GM20431 (cell line): ENCODE measurements at regions not wholly inside any gene's neighbourhood (a gene's known extent, or its start where the extent isn't known, plus 50 kb on each side); places are given as distances from the start of the nearest gene placed in this dataset.

ENCODE experiments used
- in situ Hi-C: fragments of 300-500 bp; cut with MseI, MboI; formaldehyde crosslinking; loops from one replicate; pipeline ENCODE4 v1.15.0; 2020; ENCODE audit warnings: low sequenced_read_pairs; ENCODE audit not compliant: unreplicated experiment

DNA sequence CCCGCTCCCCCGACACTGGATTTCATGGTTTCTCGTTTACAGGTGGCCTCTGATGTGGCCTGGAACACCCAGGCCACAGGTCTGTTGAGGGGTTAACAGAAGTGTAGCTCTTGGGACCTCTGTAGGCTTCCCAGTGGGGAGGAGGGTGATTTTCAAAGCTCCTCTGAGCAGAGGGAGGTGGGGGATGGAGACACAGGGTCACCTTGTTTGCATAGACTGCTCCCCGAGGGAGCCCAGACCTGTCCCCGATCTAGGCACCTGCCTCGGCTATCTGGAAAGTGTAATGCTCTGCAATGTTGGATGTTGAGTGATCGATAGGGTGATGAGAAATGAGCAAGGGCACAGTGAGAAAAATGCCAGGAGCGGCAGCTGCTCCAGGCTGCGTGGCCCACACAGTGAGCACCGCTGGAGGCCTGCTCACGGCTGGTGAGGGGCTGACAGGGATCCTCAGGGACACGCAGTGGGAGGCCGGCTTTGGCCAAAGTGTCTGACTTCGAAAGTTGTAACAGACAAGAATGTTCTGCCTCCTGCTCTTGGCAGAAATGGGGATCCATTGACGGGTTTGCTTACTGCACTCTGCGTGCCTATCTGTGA is 594.1 kb downstream of the BRD1 start:
- in situ Hi-C loops, result no loop called here

DNA sequence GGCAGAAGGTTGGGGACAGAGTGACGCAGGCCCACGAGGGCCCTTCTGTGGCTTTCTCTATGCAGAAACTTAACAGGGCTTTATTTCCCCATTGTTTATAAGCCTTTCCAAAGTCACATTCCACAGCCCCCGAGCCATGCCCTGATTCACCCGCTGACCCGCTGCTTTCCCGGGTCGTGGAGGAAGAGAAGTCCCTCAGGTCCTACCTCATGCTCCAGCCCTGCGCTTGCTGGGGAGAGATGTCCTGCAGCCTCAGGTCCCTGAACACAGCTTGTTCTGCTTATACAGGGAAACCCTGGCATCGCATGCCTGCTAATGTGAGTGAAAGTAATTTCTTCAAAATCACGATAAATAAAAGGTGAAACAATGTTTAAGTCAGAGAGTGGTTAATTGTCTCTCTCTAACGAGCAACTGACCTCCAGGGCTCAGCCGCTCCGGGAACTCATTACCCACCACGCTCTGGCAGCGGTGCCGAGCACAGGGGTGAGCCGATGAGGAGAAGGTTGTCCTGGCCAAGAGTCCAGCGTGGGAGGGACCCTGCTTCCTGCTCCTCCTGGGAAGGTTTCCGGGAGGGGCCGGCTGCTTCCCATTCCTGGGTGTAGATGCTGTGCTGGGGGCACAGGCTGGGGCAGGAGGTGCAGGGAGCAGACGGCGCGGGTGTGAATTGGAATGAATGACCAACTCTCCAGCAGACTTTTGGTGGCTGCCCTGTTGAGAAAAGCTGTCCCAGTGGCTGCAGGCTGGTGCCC is 595.2 kb downstream of the BRD1 start:
- in situ Hi-C loops, result no loop called here

DNA sequence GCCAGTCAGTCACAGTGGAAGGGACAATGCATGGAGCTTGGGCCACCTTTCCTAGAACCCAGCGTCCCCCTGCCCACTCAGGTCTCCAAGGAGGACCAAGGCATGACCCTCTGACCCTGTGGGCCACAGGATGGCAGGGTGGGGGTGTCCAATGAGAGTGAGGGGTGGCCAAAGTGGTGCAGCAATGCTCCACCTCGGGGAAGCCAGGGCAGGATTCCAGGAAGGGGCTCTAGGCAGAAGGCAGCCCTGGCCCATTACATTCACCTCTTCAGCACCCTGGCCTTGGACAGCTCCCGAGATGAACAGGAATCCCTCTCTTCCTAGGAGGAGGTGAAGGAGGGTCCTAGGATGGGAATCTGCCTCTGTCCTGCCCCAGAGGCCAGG is 597.5 kb downstream of the BRD1 start:
- in situ Hi-C loops, result no loop called here

DNA sequence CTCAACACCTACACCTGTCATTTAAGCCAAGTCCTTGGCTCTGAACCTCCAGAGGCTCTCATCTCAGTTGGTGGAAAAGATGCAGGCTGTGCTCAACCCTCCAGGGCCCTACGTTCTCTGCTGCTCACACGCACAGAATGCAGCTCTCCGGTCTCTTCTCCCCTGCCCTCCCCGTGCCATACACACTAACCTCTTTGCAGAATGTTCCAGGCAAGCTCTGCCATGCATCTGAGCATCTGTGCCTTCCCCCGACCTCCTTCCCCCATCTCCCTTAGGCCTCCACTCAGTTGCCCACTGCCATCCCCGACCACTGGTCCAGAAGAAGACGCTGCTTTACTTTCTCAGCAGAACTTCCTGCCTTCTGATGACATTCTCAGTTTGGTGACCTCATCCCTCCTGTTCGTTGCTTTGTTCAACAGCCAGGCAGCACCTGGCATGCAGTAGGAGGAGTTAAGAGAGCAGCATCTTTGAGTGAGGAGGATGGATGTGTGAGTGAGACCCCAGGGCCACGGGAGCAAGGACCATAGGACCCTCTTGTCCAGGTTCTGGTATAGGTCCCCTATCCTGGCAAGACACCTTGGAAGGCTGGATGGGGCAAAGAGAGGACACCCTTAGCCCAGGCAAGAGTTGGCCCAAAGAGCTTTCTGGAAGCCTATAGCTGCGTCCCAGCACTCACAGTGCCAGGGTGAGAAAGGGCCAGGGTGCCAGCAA is 598.0 kb downstream of the BRD1 start:
- in situ Hi-C loops, result no loop called here

DNA sequence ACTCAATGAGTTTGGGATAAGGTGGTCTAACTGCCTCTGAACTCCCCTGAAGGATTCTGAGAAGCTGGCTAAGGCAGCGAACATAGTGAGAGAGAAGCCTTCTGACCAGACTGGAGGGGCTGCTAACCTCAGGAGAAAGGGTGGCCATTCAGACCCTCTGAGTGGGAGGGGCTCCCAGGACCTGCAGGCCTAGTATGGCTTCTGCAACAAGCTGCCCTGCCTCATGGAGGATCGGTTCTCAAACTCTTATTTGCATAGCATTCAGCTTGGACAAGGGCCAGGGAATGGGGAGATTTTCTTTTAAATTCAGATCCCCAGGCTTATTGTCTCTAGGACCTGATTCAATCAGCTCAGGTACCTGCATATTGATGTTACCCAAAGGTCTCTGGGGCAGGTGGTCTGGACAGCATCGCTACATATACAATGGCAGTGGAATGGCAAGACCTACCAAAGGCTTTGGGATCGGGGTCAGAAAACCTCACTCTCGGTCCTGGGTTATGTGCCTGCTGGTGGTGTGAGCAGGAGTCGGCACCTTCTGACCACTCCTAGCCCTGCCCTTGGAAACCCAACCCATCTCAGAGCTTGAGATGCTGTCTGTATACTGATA is 599.1 kb downstream of the BRD1 start:
- in situ Hi-C loops, result no loop called here

DNA sequence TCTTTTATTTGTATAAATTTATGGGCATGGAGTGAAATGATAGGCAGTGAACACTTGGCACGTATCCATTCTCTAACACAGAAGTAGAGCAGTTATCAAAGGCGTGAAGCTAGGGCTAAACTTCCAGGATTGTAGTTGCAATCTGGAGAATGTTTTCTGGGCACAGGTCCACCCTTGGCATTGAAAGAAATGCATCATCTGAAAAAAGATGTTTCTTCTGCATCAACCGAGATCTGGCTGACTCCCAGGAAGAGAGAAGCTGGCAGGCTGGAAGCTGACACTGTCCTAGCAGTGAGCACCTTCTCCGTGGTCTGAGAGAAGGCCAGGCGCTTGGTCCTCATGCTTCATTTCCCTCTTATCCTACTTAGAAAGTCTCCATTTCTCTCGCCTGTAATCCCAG is 600.0 kb downstream of the BRD1 start:
- in situ Hi-C loops, result no loop called here

DNA sequence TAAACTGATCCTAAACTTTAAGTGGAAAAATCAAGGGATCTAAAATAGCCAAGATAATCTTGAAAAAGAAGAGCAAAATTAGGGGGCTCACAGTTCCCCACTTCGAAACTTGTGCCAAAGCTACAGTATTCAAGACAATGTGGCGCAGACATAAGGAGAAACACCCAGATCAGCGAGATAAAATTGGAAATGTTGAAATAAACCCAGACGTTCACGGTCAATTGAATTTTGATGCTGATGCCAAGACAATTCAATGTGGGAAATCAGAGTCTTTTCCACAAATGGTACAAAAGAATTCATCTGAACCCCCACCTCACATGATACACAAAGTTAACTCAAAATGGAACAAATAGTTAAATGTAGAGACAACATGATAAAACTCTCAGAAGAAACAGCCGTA is 601.6 kb downstream of the BRD1 start:
- in situ Hi-C loops, result no loop called here

DNA sequence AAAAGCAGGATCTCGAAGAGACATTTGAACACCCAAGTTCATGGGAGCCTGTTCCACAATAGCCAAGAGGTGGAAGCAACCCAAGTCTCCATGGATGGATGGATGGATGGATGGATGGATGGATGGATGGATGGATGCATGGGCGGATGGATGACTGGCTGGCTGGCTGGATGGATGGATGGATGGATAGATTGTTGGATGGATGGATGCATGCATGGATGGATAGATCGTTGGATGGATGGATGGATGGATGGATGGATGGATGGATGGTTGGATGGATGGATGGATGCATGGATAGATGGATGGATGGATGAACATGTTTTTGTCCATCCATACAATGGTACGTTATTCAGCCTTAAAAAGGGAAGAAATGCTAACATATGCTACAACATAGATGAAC is 603.4 kb downstream of the BRD1 start:
- in situ Hi-C loops, result no loop called here

DNA sequence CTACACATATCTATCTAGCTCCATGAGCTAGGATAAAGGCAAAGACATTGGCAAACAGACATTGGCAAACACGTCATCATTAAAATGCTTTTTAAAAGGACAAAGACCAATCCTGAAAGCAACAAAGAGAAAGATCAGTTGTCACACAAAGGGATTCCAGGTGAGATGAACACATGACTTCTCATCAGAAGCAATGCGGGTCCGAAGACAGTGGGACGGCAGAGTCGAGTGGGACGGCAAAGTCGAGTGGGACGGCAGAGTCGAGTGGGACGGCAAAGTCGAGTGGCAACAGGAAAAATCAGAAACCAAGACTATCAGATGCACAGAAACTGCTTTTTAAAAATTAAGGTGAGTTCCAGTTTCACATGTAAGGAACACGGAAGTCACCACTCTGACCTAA is 609.5 kb downstream of the BRD1 start:
- in situ Hi-C loops, result no loop called here

DNA sequence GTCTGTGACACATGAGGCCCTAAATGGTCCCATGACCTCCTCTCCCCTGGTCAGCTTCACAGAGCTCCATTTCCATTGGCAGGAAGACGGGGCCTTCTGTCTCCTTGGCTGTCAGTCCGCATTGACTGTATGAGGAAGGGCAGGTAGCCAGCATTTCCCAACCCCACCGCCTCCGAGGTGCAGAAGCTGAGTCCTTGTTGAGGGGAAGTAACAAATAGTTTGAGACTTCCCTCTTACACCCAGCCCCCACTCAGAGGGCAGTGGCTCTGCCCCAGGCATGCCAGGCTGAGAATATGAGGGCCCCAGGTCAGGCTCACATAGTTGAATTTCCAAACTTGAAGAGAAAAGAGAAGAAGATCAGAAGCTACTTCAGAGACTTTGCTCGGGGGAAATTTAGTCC is 611.1 kb downstream of the BRD1 start:
- in situ Hi-C loops, result no loop called here

DNA sequence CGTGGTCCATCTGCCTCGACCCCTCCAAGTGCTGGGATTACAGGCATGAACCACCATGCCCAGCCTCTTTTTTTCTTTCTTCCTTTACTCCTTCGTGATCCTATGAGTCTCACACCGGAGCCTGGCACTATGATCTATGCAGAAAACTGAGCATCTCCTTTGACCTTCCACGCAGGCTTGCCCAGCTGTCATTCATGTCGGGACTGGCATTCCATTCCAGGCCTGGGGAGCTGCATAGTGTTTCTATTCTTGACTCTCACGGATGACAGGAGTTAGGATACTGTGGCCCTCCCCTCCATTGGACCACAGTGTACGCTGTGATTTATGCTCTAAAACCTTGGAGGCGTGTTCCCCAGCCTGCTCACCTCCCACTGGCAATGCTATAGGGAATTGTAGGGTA is 611.8 kb downstream of the BRD1 start:
- in situ Hi-C loops, result no loop called here

DNA sequence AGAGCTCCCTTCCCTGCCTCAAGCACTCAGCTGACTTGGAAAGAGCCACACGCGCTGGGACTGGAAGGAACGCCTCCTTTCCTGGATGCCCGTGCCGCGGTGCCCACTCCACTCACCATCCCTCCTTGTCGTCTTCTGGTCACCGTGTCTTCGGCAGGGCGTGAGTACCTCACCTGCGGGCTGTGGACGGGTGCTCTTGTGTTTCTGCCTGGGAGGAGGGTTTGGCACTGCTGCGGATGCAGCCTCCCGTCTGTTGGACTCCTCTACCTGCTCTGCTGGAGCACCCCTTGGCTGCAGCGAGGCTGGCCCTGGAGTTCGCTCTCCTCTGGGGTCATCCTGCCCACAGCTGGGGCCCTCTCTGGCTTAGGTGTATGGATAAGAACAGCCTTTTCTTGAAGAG is 612.7 kb downstream of the BRD1 start:
- in situ Hi-C loops, result no loop called here

DNA sequence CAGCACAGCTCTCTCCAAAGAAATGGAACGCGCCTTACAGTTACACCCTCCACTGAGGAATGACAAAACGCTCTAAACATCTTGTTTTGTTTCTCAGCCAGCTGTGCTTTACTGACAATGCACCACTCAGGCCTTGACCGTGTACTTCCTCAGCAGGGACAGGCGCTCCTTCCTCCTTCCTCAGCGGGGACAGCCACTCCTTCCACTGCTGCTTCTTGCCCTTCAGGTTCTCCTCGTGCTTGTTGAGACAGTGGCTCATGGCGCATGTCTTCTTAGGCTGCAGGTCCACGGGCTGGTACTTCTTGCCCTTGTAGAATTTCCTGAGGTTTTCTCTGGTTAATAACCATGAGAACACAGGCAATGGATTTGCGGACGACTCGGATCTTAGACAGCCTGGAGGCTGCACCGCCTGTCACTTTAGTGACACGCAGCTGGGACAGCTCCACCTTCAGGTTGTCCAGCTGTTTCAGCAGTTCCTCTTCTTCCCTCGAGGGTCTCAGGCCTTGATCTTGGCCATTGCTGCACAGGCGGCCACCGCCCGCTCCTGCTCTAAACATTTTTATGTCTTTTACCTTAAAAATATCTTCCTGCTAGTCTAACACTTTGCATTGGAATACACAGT is 613.8 kb downstream of the BRD1 start:
- in situ Hi-C loops, result no loop called here

DNA sequence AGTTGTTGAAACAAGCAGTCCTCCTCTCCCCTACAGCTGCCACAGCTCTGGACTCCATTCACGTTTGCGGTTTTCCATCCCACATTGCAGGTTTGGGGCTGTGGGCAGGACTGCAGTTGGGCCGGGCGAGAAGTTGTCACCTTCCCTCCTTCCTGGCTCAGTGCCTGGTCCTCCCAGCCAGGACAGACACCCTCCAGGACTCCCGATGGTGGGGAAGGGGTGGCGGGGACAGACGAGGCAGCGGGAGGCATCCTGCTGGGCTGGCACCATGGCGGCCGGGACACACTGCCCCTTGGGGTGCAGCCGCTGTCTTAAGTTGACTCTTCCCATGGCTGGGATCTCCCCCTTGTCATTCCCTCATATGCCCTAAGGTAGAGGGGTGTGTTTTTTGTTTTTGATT is 615.2 kb downstream of the BRD1 start:
- in situ Hi-C loops, result no loop called here

DNA sequence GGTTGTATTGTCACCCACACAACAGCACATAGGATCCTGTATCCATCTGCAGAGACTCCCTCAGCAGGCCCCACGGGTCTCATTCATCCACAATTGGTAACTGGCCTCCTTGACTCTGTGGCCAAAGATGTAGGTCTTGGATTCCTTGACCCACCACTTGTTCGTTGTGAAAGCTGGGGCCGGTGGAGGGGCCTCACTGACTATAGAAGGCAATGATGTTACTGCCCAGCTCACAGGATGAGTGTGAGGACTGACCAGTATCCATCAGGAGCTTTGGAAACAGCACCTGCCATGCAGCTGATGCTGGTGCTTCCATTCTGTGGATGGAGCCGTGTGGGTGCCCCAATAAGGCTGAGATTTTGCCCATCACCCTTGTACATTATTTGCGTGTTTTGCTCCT is 615.7 kb downstream of the BRD1 start:
- in situ Hi-C loops, result no loop called here

DNA sequence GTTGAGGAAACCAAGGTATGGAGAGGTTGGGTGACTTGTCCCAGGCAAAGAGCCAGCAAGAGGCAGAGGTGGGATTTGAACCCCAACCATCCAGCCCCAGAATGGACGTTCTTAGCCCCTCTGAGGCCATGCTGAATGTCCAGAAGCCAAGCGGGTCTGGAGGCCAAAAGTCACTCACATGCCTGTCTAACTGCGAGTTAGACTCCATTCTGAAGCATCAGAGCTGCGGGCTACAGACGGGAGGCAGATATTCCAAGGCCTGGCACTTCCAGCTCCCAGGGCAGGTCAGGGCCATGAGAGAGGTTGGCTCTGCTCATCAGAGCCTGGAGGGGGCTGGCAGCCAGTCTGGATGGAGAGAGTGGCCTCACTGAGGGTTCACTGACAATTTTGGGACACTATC is 616.5 kb downstream of the BRD1 start:
- in situ Hi-C loops, result no loop called here

DNA sequence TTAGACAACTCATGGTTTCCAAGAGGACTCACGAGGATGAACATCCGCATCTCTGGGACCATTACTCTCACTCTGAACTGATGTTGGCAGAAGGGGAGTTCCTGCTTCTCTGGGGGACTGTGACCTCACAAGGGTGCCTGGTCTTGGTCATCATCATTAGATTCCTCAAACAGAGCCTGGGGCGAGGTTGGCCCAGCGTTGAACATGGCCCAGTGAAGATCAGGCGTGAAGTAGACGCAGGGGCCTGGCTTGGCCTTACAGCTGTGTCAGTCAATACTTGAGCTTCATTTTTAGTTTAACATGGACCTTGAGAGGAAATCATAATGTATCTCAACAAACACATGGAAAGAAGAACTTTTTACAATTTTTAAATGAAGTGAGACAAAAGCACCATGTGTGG is 617.1 kb downstream of the BRD1 start:
- in situ Hi-C loops, result no loop called here

DNA sequence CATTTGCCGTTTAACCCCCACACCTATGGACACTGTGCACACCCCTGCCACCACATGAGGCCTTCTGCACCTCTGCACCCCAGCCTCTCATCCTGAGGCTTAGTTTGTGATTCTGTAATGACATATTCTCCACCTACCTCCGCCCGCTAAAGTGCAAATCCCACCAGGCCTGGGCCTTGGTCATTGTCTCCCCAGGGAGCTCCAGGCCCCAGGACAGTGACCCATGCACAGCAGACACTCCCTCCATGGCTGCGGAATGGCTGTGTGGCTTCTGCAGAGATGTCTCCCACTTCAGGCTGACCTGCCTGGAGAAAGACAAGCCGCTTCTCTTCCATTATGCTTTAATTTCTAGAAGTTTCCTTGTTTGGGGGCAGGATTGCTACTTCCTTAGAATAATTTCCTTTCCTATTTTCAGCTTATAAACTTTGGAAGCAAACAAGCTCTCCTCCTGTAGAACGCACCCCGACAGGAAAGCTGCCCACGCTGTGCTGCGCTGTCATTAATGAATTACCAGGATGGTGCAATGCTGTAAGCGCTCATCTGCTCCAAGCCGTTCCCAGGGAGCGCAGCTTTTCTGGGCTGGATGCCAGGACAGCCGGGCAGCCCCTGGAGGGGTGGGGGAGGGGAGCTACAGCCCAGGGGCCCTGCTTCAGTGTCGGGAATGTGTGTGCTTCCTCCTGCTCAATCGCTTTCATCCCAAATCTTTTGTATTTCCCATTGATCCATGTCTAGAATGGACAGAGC is 618.0 kb downstream of the BRD1 start:
- in situ Hi-C loops, result no loop called here

DNA sequence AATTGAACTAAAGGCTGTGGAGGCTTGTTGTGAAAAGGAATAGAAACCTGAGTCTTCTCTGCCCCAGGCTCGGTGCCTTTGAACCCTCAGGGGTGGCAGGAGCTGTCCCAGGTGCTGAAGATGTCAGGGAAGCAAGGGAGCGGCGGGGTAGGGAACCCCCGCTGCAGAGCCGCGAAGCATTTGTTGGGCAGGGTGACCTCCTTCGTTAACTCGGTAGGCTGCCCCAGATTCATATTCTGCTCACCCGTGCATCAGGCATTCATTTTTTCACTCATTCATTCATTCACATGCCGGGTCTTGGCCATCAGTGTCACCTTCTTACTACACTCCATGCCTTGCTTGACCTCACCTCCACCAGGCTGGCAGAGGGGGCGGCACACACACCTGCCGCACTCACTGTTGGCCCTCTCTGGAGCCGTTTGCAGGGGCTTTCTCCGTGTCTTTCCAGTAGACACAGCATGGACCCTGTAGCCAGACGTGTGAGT is 618.9 kb downstream of the BRD1 start:
- in situ Hi-C loops, result no loop called here

DNA sequence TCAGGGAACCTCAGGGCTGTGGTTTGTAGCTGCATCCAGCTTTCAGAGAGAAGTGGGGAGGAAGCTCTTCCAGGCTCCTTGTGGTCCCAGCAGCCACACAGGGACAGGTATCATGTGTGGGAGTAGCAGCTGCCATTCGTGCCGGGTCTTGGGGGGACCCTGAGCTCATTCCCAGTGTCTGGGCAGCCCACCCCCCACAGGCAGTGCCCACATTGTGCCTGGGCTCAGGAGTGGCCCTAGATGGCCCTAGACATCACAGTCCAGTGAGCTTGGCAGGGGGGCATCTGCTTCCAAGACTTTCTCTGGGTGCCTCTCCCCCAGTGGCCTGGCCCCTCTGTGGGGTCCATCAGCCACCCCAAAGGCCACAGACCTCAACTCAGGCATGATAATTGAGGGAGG is 619.7 kb downstream of the BRD1 start:
- in situ Hi-C loops, result no loop called here
